ENCODE measurements at regions not wholly inside any gene's neighbourhood (a gene's known extent, or its start where the extent isn't known, plus 50 kb on each side); places are given as distances from the start of the nearest gene placed in this dataset.

DNA sequence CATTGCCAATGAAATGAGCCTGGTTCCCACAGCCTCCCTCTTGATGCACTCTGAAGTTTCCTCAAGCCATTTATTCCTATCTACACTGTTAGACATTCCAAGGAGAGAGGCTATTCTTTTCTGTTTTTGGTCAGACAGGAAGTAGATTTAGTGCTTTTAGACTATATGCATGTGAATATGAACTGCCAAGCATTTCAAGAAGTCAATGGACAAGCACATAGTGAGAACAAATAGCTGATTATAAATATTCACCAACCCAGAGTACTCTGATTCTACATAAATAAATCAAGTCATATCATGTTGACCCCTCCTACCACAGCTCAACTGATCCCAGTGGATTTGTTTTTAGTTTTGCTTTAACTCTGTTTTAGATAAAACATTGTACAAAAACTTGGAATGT, 412.5 kb upstream of the RARB start:
- no peak for DNase-seq

- DNase-seq, result no peak
Measured at GRCh38 chr3:25018909-25019308, 409.2 kb upstream of the RARB start.

DNA sequence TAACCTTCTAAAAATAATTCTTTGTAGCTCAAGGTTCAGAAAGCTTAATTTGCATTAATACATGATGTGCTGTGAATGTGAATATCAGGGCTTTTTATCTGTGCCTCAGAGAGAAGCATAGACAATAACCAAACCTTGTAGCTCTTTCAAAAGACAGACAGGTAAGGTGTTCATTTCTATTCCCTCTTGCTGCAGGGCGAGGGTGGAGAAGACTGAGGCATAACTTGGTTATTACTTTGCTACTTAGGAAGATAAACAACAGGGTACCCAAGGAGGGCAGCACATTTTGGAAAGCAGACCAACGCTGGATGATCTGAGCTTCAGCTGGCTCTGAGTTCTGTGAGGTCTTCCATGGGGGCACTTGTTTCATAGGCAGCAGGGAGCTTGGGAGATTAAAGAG, 408.6 kb upstream of the RARB start:
- DNase-seq, result no peak

DNA sequence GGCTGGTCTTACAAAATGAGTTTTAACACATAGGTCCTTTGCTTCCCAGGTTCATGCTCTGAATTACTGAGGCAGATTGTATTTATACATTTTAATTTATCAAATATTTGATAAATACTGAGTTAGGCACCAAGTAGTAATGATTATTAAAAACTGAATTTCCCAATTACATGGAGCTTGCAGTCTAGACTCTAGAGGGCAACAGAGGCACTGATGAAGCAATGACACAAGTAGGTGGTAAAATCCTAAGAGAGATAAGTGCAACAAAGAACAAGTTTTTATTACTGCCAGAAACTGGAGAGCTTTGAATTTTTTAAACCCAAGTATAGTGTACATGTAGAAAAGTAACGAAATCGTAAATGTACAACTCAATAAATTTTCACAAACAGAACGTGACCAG, 406.2 kb upstream of the RARB start:
- no peak for DNase-seq

- no peak for DNase-seq
Measured at GRCh38 chr3:25023876-25024275, 404.2 kb upstream of the RARB start.

GRCh38 chr3:25025236-25025635, 402.8 kb upstream of the RARB start:
- DNase-seq, result no peak

DNA sequence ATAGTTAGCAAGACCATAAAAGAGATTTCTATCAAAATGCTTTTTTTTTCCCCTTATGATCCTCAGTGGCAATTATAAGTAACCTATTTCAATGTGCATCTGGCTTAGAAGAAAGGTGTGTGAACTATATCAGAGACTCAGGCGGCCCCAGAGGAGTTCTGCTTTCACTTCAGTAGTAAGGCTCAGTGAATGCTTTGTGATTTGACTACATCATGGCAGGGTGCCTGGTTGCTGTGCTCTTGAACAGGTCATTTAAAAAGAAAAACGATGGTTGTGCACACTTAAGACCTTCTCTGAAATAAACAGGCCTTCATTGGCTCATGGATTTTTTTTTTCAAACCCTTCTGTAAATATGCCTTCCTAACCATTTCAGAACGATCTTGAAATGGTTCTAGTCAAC, 400.4 kb upstream of the RARB start:
- DNase-seq, result no peak

DNA sequence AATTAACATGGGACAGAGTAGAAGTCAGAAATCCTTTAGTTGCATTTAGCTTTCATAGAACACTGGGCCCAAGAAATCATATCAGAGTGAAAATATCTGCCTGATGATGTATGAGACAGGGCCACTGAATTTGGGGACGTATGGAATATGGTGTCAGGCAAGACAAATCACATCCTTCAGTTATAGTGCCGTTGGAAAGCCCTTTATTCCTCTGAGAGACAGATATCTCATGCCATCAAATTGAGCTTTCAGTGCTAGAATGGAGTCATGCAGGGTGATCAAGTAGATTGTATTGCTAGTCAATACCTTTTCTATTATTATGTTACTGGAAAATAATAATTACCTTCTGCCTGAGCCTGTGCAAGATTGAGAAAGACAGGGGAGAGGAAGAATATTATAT, 398.2 kb upstream of the RARB start:
- no peak for DNase-seq

DNA sequence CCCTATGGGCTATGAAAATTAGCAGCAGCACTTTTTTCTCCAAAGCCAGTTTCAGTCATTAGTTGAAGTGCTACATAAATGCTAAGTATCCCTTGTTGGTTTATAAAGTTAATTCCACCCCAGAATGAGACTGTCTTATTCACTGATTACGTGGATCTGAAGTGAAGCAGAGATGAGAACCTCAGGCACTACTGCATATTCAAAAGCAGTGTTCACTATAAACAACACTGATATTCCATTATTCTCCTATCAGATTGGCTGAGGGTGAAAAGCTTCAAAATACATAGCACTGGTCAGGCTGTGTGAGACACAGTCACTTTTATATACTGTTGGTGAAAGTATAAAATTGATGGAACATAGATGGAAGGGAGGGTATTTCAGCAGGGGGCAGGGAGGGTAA, 395.7 kb upstream of the RARB start:
- DNase-seq, result no peak

DNA sequence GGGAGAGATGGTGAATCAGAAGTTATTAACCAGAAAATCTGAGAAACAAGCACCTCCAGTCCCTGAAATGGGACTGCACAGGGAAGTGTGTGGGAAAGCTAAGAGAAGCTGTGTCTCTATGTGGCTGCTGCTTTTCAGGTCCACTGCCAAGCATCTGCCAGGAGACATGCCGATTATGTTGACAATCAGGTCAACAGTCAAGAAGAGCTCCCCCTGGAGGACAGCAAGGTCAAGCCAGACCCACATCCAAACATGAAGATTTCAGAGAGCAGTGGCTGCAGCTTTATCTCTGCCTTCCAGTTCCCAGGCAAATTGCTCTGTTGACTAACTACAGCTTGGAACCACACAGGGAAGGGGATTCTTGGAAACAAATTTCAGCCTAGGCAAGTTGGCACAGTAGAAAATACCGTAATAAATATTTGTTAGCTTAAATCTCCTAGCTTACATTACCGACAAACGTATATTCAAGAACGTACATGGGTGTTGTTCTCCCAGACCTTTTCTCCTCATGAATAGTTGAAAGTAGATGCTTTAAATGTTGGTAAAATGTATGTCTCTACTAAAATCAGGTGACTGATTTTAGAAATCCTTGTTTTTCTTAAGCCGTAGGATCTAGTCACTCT, 394.5 kb upstream of the RARB start:
- no peak for DNase-seq

GRCh38 chr3:25035526-25035925, 392.5 kb upstream of the RARB start:
- no peak for DNase-seq

- DNase-seq, result no peak
Measured at GRCh38 chr3:25036633-25037032, 391.4 kb upstream of the RARB start.

DNA sequence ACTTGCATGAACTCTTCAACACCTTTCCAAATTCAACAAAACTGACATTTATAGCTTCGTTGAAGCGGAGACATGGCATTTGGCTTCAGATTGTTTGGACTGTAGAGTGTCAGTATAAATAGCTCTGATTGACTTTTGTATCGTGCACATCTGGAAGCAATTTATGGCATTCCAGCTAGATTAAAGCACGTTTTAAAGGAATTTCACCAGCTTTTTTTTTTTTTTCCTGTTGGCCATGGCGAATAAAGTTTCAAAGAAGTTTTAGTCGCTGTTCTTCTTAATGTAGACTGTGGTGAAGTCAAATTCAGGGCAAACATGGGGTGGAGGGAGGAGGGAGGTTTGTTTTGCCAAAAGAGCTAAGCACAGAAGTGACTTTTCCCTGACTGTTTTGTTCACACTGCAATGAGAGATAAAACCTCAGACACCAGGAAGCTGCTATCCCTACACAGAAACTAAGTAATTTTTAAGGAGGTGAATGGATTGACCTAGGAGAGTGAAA, 391.0 kb upstream of the RARB start:
- no peak for DNase-seq

GRCh38 chr3:25038271-25038670, 389.8 kb upstream of the RARB start:
- DNase-seq, result no peak

- DNase-seq, result no peak
Measured at GRCh38 chr3:25038922-25039321, 389.1 kb upstream of the RARB start.

GRCh38 chr3:25040748-25041147, 387.3 kb upstream of the RARB start:
- no peak for DNase-seq

GRCh38 chr3:25041871-25042584, 386.0 kb upstream of the RARB start:
- DNase-seq, result no peak

GRCh38 chr3:25043177-25043576, 384.9 kb upstream of the RARB start:
- DNase-seq, result no peak

GRCh38 chr3:25043749-25044148, 384.3 kb upstream of the RARB start:
- DNase-seq, result no peak

GRCh38 chr3:25044762-25045710, 383.0 kb upstream of the RARB start:
- DNase-seq, result no peak

DNA sequence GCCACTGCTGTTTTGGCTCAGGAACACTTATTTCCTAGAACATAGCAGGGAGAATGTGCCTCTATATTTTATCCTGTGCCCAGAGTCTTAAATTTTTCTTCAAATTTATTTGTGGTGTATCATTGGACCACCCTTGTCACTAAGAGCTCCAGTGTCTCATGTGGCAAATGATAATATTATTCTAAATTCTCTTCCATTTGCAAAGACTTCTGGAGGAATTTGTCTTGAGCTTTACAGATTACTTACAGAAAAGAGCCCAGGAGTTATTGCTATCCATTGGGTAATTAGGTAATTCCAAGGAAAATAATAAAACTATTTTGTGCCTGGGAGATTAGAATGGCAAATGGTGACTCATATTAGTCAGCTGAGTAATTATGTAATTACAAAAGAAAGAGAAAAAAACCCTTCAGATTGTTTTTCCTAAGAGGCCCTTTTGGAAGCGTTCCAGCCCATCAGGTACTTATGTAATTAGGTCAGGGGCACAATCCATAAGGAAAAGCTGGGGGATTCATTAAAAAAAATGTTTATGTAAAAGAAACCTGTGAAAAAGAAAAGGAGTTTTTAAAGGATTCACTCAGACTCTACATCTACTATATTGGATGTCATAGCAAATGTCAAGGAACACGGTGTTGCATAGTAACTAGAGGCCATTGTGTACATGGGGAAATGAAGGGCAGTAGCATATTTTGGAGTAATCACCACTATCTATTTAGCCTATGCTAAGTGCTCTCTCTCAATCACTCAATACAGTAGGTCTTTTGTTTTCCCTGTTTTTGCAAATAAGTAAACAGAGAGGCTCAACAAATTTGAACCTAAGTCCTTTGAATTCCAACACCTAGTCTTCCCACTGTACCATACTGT, 380.9 kb upstream of the RARB start:
- DNase-seq, result no peak

DNA sequence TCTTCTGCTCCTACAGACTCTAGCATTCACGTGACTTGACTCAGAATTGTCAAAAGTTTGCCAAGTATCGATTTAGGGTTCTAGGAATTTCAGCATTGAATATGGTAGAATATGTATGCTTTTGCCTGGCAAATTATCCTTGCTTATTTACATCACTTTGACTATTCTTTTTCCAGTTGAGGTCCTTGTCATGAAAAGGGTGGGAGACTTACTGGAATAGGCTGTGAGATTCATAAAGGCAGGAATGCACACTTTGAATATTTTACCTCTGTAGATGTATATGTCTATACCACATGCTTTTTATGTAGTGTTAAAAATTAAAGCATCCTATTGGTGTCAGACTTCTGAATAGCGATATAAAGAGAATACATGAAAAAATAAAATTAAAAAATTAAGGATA, 378.8 kb upstream of the RARB start:
- DNase-seq, result no peak

DNA sequence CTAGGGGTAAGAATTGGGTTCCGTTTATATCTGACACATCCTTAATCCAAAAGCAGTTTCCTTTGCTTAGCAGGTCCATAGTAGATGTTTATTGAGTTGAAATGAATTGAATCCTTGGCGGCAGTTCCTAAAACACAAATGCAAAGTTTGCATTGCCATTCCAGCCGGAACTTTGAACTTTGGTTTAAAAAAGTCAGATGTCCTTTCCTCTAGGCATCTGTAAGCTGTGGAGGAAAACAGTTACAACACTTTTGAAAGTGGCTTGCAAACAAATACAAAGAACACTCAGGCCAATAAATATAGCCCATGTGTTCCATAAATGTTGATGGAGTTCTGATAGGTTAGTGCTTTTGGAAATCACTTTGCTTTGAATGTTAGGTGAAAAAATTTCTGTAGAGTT, 374.7 kb upstream of the RARB start:
- DNase-seq, result no peak
